ES-I3 (cell line): ENCODE measurements at regions not wholly inside any gene's neighbourhood (a gene's known extent, or its start where the extent isn't known, plus 50 kb on each side); places are given as distances from the start of the nearest gene placed in this dataset.

Source experiments
- H3K36me3 ChIP-seq: 2 replicates; pipeline ENCODE4 v1.6.1; 2013; ENCODE audit warnings: mild to moderate bottlenecking, low read length, control low read depth, moderate library complexity; ENCODE audit not compliant: insufficient read depth
- H3K4me1 ChIP-seq: 2 replicates; pipeline ENCODE4 v1.6.1; 2013; ENCODE audit warnings: mild to moderate bottlenecking, control low read depth, low read length; ENCODE audit not compliant: insufficient read depth
- H3K9ac ChIP-seq: 2 replicates; pipeline ENCODE4 v1.6.1; 2013; ENCODE audit warnings: low read depth, mild to moderate bottlenecking, low read length, moderate library complexity
- H3K9me3 ChIP-seq: 2 replicates; pipeline ENCODE4 v1.6.1; 2013; ENCODE audit warnings: mild to moderate bottlenecking, low read length, moderate library complexity; ENCODE audit not compliant: control insufficient read depth, insufficient read depth

GRCh38 chr9:82547995-82548394 lies 514.9 kb downstream of the RASEF start:
- H3K36me3 ChIP-seq = no peaks in the 10 kb centered on the region
- H3K9me3 ChIP-seq = no peaks in the 10 kb centered on the region
- H3K9ac ChIP-seq = no peak overlapping the region
- peaks cover 4% of the 10 kb centered on the region; the same call in 1 of the 2 replicates for H3K4me1 ChIP-seq

- H3K36me3 ChIP-seq = no peaks in the 10 kb centered on the region
- peaks cover 4% of the 10 kb centered on the region; the same call in 1 of the 2 replicates for H3K4me1 ChIP-seq
- no peaks in the 10 kb centered on the region for H3K9me3 ChIP-seq
- H3K9ac ChIP-seq = no peak overlapping the region
Observed at GRCh38 chr9:82549174-82549821, 513.6 kb downstream of the RASEF start.

GRCh38 chr9:82552784-82553183 lies 510.2 kb downstream of the RASEF start:
- peaks cover 4% of the 10 kb centered on the region; the same call in 1 of the 2 replicates for H3K4me1 ChIP-seq
- H3K36me3 ChIP-seq = no peaks in the 10 kb centered on the region
- no peaks in the 10 kb centered on the region for H3K9me3 ChIP-seq
- H3K9ac ChIP-seq = no peak overlapping the region

GRCh38 chr9:82553654-82554366 lies 509.1 kb downstream of the RASEF start:
- H3K4me1 ChIP-seq = peaks cover 7% of the 10 kb centered on the region; the same call in 1 of the 2 replicates
- H3K9ac ChIP-seq = no peak overlapping the region
- no peaks in the 10 kb centered on the region for H3K36me3 ChIP-seq
- no peaks in the 10 kb centered on the region for H3K9me3 ChIP-seq

GRCh38 chr9:82554381-82554780 lies 508.6 kb downstream of the RASEF start:
- Histone ChIP-seq H3K4me1 (peaks cover 11% of the 10 kb centered on the region), H3K36me3 (no peaks in the 10 kb centered on the region), H3K9ac (no peak overlapping the region), H3K9me3 (no peaks in the 10 kb centered on the region)

GRCh38 chr9:82555031-82555430 lies 507.9 kb downstream of the RASEF start:
- no peaks in the 10 kb centered on the region for H3K36me3 ChIP-seq
- H3K9ac ChIP-seq = no peak overlapping the region
- peaks cover 18% of the 10 kb centered on the region for H3K4me1 ChIP-seq
- no peaks in the 10 kb centered on the region for H3K9me3 ChIP-seq

GRCh38 chr9:82555431-82556051 lies 507.4 kb downstream of the RASEF start:
- Histone ChIP-seq H3K9me3 (no peaks in the 10 kb centered on the region), H3K4me1 (peaks cover 18% of the 10 kb centered on the region), H3K9ac (no peak overlapping the region), H3K36me3 (no peaks in the 10 kb centered on the region)

- H3K4me1 ChIP-seq = peaks cover 14% of the 10 kb centered on the region
Observed at GRCh38 chr9:82558346-82558745, 504.6 kb downstream of the RASEF start.

GRCh38 chr9:82558855-82559630 lies 503.9 kb downstream of the RASEF start:
- Histone ChIP-seq H3K9ac (no peak overlapping the region), H3K9me3 (no peaks in the 10 kb centered on the region), H3K4me1 (peaks cover 14% of the 10 kb centered on the region), H3K36me3 (no peaks in the 10 kb centered on the region)

More at GRCh38 chr9:82558346-82558745, 504.6 kb downstream of the RASEF start:
- no peak overlapping the region for H3K9ac ChIP-seq
- H3K9me3 ChIP-seq = no peaks in the 10 kb centered on the region
- H3K36me3 ChIP-seq = no peaks in the 10 kb centered on the region

- no peak overlapping the region for H3K9ac ChIP-seq
- H3K9me3 ChIP-seq = no peaks in the 10 kb centered on the region
Observed at GRCh38 chr9:82560036-82560435, 502.9 kb downstream of the RASEF start.

GRCh38 chr9:82560457-82560904 lies 502.5 kb downstream of the RASEF start:
- no peaks in the 10 kb centered on the region for H3K9me3 ChIP-seq
- no peak overlapping the region for H3K9ac ChIP-seq
- peaks cover 14% of the 10 kb centered on the region for H3K4me1 ChIP-seq
- H3K36me3 ChIP-seq = no peaks in the 10 kb centered on the region

More at GRCh38 chr9:82560036-82560435, 502.9 kb downstream of the RASEF start:
- Histone ChIP-seq H3K4me1 (peaks cover 14% of the 10 kb centered on the region), H3K36me3 (no peaks in the 10 kb centered on the region)

- H3K4me1 ChIP-seq = peaks cover 14% of the 10 kb centered on the region
- no peaks in the 10 kb centered on the region for H3K9me3 ChIP-seq
- H3K36me3 ChIP-seq = no peaks in the 10 kb centered on the region
- no peak overlapping the region for H3K9ac ChIP-seq
Observed at GRCh38 chr9:82563094-82563493, 499.8 kb downstream of the RASEF start.

GRCh38 chr9:82563841-82564240 lies 499.1 kb downstream of the RASEF start:
- Histone ChIP-seq H3K9ac (no peak overlapping the region), H3K9me3 (no peaks in the 10 kb centered on the region), H3K4me1 (peaks cover 11% of the 10 kb centered on the region), H3K36me3 (no peaks in the 10 kb centered on the region)
